Neural progenitor cell (in vitro differentiated cells): ENCODE measurements at regions not wholly inside any gene's neighbourhood (a gene's known extent, or its start where the extent isn't known, plus 50 kb on each side); places are given as distances from the start of the nearest gene placed in this dataset.

ENCODE experiments used
- DNase-seq: peaks from one replicate; pipeline ENCODE4 v3.0.0-alpha.2; 2016; ENCODE audit warnings: low spot score
- H2AFZ ChIP-seq: fragments of 200-600 bp; sonication (generic); replicated peaks from 2 replicates; pipeline ENCODE4 v1.6.1; 2016; ENCODE audit warnings: antibody characterized with exemption
- H3F3A ChIP-seq: fragments of 200-600 bp; sonication (generic); 2 replicates; pipeline ENCODE4 v1.6.1; 2016; ENCODE audit warnings: antibody characterized with exemption, low read depth
- H3K27ac ChIP-seq: fragments of 200-600 bp; sonication (generic); 2 replicates; pipeline ENCODE4 v1.5.1; 2016; ENCODE audit warnings: mild to moderate bottlenecking
- H3K27me3 ChIP-seq: fragments of 200-600 bp; sonication (generic); 2 replicates; pipeline ENCODE4 v1.6.1; 2016; ENCODE audit warnings: mild to moderate bottlenecking, moderate library complexity
- H3K36me3 ChIP-seq: fragments of 200-600 bp; sonication (generic); 2 replicates; pipeline ENCODE4 v1.5.1; 2016
- H3K4me1 ChIP-seq: fragments of 200-600 bp; sonication (generic); 2 replicates; pipeline ENCODE4 v1.6.1; 2016; ENCODE audit warnings: mixed run types
- H3K4me2 ChIP-seq: fragments of 200-600 bp; sonication (generic); 2 replicates; pipeline ENCODE4 v1.6.1; 2016
- H3K4me3 ChIP-seq: fragments of 200-600 bp; sonication (generic); 2 replicates; pipeline ENCODE4 v1.5.1; 2016
- H3K79me2 ChIP-seq: fragments of 200-600 bp; sonication (generic); 2 replicates; pipeline ENCODE4 v1.6.1; 2016; ENCODE audit warnings: low read depth
- H3K9ac ChIP-seq: fragments of 200-600 bp; sonication (generic); 2 replicates; pipeline ENCODE4 v1.6.1; 2016
- H3K9me3 ChIP-seq: fragments of 200-600 bp; sonication (generic); 2 replicates; pipeline ENCODE4 v1.5.1; 2016; ENCODE audit warnings: low read depth
- H4K20me1 ChIP-seq: fragments of 200-600 bp; sonication (generic); 2 replicates; pipeline ENCODE4 v1.6.1; 2016; ENCODE audit warnings: low read depth
- H3K27ac Mint-ChIP-seq: 3 replicates; pipeline ENCODE4 v1.8.0; 2021; ENCODE audit warnings: mixed read lengths
- H3K27me3 Mint-ChIP-seq: 2 replicates; pipeline ENCODE4 v1.8.0; 2022; ENCODE audit warnings: low read depth, mild to moderate bottlenecking, inconsistent platforms, moderate library complexity, mixed read lengths; ENCODE audit not compliant: insufficient read depth
- H3K36me3 Mint-ChIP-seq: 3 replicates; pipeline ENCODE4 v1.8.0; 2021; ENCODE audit warnings: mixed read lengths
- H3K4me1 Mint-ChIP-seq: 3 replicates; pipeline ENCODE4 v1.8.0; 2021; ENCODE audit warnings: mixed read lengths
- H3K4me3 Mint-ChIP-seq: 3 replicates; pipeline ENCODE4 v1.8.0; 2021; ENCODE audit warnings: mild to moderate bottlenecking, moderate library complexity, mixed read lengths
- H3K9me3 Mint-ChIP-seq: 3 replicates; pipeline ENCODE4 v1.8.0; 2020; ENCODE audit warnings: mixed read lengths
- CTCF ChIP-seq: fragments of 200-600 bp; sonication (generic); IDR thresholded peaks from 2 replicates; pipeline ENCODE4 v1.5.1; 2017; ENCODE audit warnings: antibody characterized with exemption, mild to moderate bottlenecking
- EZH2 ChIP-seq: fragments of 200-600 bp; sonication (generic); IDR thresholded peaks from 2 replicates; pipeline ENCODE4 v1.6.1; 2017; ENCODE audit warnings: antibody characterized with exemption, mild to moderate bottlenecking, moderate library complexity
- EZH2phosphoT487 ChIP-seq: fragments of 200-600 bp; sonication (generic); IDR thresholded peaks from 2 replicates; pipeline ENCODE4 v1.6.1; 2017; ENCODE audit warnings: antibody characterized with exemption

GRCh38 chr13:70960841-70961443, 852.7 kb upstream of the KLHL1 start:
- no peak overlapping the region for H3K27ac ChIP-seq

DNA sequence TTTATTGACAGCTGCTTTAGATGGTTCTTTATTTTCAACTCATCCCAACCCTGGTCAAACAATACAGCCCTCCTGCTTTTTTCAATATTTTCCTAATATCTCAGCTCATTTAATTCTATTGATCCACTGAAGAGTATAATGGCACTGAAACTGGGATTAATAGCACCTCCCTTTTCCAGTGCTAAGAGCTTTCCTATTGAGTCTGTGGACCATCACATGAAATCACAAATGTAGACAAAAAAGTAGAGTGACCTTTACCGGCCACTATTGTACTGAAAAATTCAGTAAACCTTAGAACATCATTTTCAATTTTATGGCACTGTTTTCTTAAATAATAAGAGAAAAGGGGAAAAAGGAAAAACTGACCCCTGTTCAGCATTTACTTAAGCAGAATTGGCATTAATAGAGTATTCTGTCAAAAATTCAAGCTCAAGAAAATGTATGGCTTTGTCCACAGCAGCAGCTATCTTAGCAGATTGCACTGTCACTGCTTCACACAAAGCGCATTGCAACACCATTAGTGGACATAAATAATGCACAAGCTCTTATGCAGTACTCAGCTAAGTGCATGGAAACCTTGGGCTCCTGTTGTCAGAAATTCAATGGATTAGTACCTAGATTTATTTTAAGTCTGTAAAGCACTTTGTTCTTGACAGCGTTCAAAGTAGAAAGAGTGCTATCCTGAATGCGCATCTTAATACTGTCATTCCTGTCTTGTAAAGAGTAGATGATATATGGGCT, 851.0 kb upstream of the KLHL1 start:
- Histone ChIP-seq H3K4me1 (no peaks in the 10 kb centered on the region), H3K4me3 (no peak overlapping the region), H3K79me2 (no peaks in the 10 kb centered on the region), H3K9me3 (no peaks in the 10 kb centered on the region), H3K27me3 (no peaks in the 10 kb centered on the region), H3F3A (no peaks in the 10 kb centered on the region), H4K20me1 (no peaks in the 10 kb centered on the region), H2AFZ (no peak overlapping the region), H3K9ac (no peak overlapping the region), H3K4me2 (no peak overlapping the region), H3K36me3 (no peaks in the 10 kb centered on the region), H3K27ac (no peak overlapping the region)
- no peaks in the 10 kb centered on the region for H3K27me3 Mint-ChIP-seq
- TF ChIP-seq EZH2phosphoT487 (no peak), EZH2 (no peak), CTCF (no peak)
- no peak for DNase-seq
- no peak overlapping the region for H3K4me3 Mint-ChIP-seq
- no peaks in the 10 kb centered on the region for H3K36me3 Mint-ChIP-seq
- H3K27ac Mint-ChIP-seq, result no peak overlapping the region
- no peaks in the 10 kb centered on the region for H3K9me3 Mint-ChIP-seq
- H3K4me1 Mint-ChIP-seq, result peaks cover 6% of the 10 kb centered on the region

More at GRCh38 chr13:70960841-70961443, 852.7 kb upstream of the KLHL1 start:
- H3K4me3 ChIP-seq, result no peak overlapping the region
- no peak overlapping the region for H3K4me2 ChIP-seq
- no peaks in the 10 kb centered on the region for H3K9me3 Mint-ChIP-seq
- no peaks in the 10 kb centered on the region for H3K36me3 Mint-ChIP-seq
- DNase-seq, result peak; percentile 42
- H3K9ac ChIP-seq, result no peak overlapping the region
- H3K4me1 ChIP-seq, result no peaks in the 10 kb centered on the region
- H3K79me2 ChIP-seq, result no peaks in the 10 kb centered on the region
- TF ChIP-seq EZH2 (no peak), CTCF (peak; percentile 86)
- no peak overlapping the region for H3K27ac Mint-ChIP-seq
- no peaks in the 10 kb centered on the region for H3K36me3 ChIP-seq
- no peak overlapping the region for H3K4me3 Mint-ChIP-seq
- H3K27me3 ChIP-seq, result no peaks in the 10 kb centered on the region
- H3K4me1 Mint-ChIP-seq, result peaks cover 6% of the 10 kb centered on the region
- no peaks in the 10 kb centered on the region for H3F3A ChIP-seq
- no peaks in the 10 kb centered on the region for H3K27me3 Mint-ChIP-seq
- no peaks in the 10 kb centered on the region for H4K20me1 ChIP-seq
- no peak overlapping the region for H2AFZ ChIP-seq
- H3K9me3 ChIP-seq, result no peaks in the 10 kb centered on the region

- H3K9me3 ChIP-seq, result no peaks in the 10 kb centered on the region
- no peaks in the 10 kb centered on the region for H4K20me1 ChIP-seq
- no peak overlapping the region for H3K4me3 ChIP-seq
- H3K79me2 ChIP-seq, result no peaks in the 10 kb centered on the region
- Mint-ChIP-seq H3K9me3 (no peaks in the 10 kb centered on the region), H3K36me3 (no peaks in the 10 kb centered on the region), H3K4me1 (peaks cover 6% of the 10 kb centered on the region), H3K27me3 (no peaks in the 10 kb centered on the region), H3K27ac (no peak overlapping the region), H3K4me3 (no peak overlapping the region)
- H3K9ac ChIP-seq, result no peak overlapping the region
- no peaks in the 10 kb centered on the region for H3K27me3 ChIP-seq
- no peak for TF ChIP-seq CTCF
- DNase-seq, result no peak
- no peak overlapping the region for H3K4me2 ChIP-seq
- no peaks in the 10 kb centered on the region for H3F3A ChIP-seq
- H2AFZ ChIP-seq, result no peak overlapping the region
- no peak overlapping the region for H3K27ac ChIP-seq
- no peaks in the 10 kb centered on the region for H3K4me1 ChIP-seq
- H3K36me3 ChIP-seq, result no peaks in the 10 kb centered on the region
Observed at GRCh38 chr13:70955887-70956286, 847.6 kb upstream of the KLHL1 start.
